HEK293 (cell line): ENCODE measurements at regions not wholly inside any gene's neighbourhood (a gene's known extent, or its start where the extent isn't known, plus 50 kb on each side); places are given as distances from the start of the nearest gene placed in this dataset.

Source experiments
- CTCF ChIA-PET: fragments of 350-600 bp; formaldehyde crosslinking; extraction: SDS; loops from one replicate; lab custom pipeline; 2021; ENCODE audit warnings: antibody characterized with exemption; lab: Yijun Ruan, JAX
- POLR2A ChIA-PET: fragments of 300-600 bp; formaldehyde crosslinking; extraction: SDS; loops from one replicate; lab custom pipeline; 2020; ENCODE audit warnings: antibody characterized with exemption, inconsistent platforms; lab: Yijun Ruan, JAX
- H3K27ac ChIP-seq: fragments of 200-500 bp; sonication (Bioruptor generic); 2 replicates; pipeline ENCODE4 v1.5.1; 2014; ENCODE audit warnings: low read depth, low read length, control low read depth, inconsistent platforms; ENCODE audit errors: extremely low read depth
- H3K36me3 ChIP-seq, 2 experiments: fragments of 200-500 bp in 1 of 2; sonication (Bioruptor generic) in 1 of 2; 1 replicate in 1 of 2; 2 replicates in 1 of 2; pipeline ENCODE4 v1.5.1; 2014 to 2017; ENCODE audit warnings: inconsistent platforms in 2 of 2, low read length in 2 of 2; ENCODE audit not compliant: control insufficient read depth in 2 of 2, insufficient read depth in 1 of 2
- H3K4me1 ChIP-seq: fragments of 200-500 bp; sonication (Bioruptor generic); 2 replicates; pipeline ENCODE4 v1.5.1; 2014; ENCODE audit warnings: mild to moderate bottlenecking, low read length, inconsistent platforms; ENCODE audit not compliant: control insufficient read depth, insufficient read depth
- H3K4me3 ChIP-seq: 2 replicates; pipeline ENCODE4 v1.5.1; 2011; ENCODE audit warnings: low read depth, mild to moderate bottlenecking, control low read depth, low read length, moderate library complexity
- H3K9me3 ChIP-seq: fragments of 200-500 bp; sonication (Bioruptor generic); 2 replicates; pipeline ENCODE4 v1.5.1; 2014; ENCODE audit warnings: low read depth, low read length, inconsistent platforms; ENCODE audit not compliant: control insufficient read depth, insufficient read depth
- HOXC10 ChIP-seq: sonication (generic); formaldehyde crosslinking; IDR thresholded peaks from 2 replicates; pipeline ENCODE4 v1.8.1; 2023; ENCODE audit warnings: mild to moderate bottlenecking, missing genetic modification reagents
- IKZF3 ChIP-seq: fragments of 450-650 bp; IDR thresholded peaks from 2 replicates; pipeline ENCODE4 v1.5.0; 2018; ENCODE audit warnings: missing biosample characterization, mild to moderate bottlenecking, missing genetic modification characterization, moderate library complexity
- KLF10 ChIP-seq: fragments of 450-650 bp; IDR thresholded peaks from 2 replicates; pipeline ENCODE4 v1.5.1; 2018; ENCODE audit warnings: missing biosample characterization, mild to moderate bottlenecking, missing genetic modification characterization
- ZNF221 ChIP-seq: fragments of 450-650 bp; formaldehyde crosslinking; IDR thresholded peaks from 2 replicates; pipeline ENCODE4 v1.5.1; 2017; ENCODE audit warnings: missing biosample characterization, missing genetic modification characterization, borderline replicate concordance
- ZNF23 ChIP-seq: fragments of 450-650 bp; formaldehyde crosslinking; IDR thresholded peaks from 2 replicates; pipeline ENCODE4 v1.5.1; 2016; ENCODE audit warnings: missing biosample characterization, missing genetic modification characterization, borderline replicate concordance
- ZNF585B ChIP-seq: fragments of 450-650 bp; formaldehyde crosslinking; IDR thresholded peaks from 2 replicates; pipeline ENCODE4 v1.5.1; 2016; ENCODE audit warnings: missing biosample characterization, missing genetic modification characterization
- TF ChIP-seq, protein P1 (sequence below): fragments of 450-650 bp; formaldehyde crosslinking; IDR thresholded peaks from 2 replicates; pipeline ENCODE4 v1.5.1; 2016; ENCODE audit warnings: missing biosample characterization, missing genetic modification characterization
- TF ChIP-seq, protein P2 (sequence below): fragments of 450-650 bp; formaldehyde crosslinking; IDR thresholded peaks from 2 replicates; pipeline ENCODE4 v1.5.1; 2017; ENCODE audit warnings: missing biosample characterization, missing genetic modification characterization
- TF ChIP-seq, protein P3 (sequence below): fragments of 450-650 bp; formaldehyde crosslinking; IDR thresholded peaks from 2 replicates; pipeline ENCODE4 v1.5.1; 2016; ENCODE audit warnings: missing biosample characterization, missing genetic modification characterization
- TF ChIP-seq, protein P4 (sequence below): fragments of 450-650 bp; formaldehyde crosslinking; IDR thresholded peaks from 2 replicates; pipeline ENCODE4 v1.5.1; 2016; ENCODE audit warnings: missing biosample characterization, missing genetic modification characterization
- TF ChIP-seq, protein P5 (sequence below): fragments of 450-650 bp; formaldehyde crosslinking; conservative IDR thresholded peaks from 2 replicates; pipeline ENCODE4 v1.5.1; 2016; ENCODE audit warnings: low read depth, missing biosample characterization, missing genetic modification characterization

DNA sequence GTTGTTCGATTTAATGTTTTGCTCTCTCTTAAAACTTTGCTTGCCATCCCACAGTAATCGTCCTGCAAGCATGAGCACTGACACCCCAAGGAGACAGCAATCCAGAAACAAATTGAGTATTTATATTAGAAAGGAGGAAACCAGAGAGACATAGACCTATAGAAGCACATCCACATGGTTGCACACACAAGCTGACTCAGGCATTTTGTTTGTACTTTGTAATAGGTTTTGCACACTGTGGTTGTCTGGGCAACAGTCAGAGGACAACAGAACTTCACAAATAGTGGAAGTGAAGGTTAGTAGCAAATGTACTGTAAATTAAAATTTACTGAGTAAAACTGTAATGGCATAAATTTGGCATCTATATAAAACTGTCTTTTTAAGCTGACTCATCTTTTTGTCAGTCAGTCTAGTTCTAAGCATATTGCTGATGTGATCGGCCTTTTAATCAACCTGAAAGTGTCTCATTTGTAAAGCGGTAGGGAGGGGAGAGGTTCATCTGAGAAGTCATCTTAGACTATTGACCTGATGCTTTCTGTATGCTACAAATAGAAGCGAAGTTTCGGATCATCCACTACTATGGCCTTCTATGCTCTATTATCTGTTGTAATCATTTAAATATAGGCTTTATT, 1624.7 kb downstream of the ARAP2 start (continued):
- TF ChIP-seq, protein P1, sequence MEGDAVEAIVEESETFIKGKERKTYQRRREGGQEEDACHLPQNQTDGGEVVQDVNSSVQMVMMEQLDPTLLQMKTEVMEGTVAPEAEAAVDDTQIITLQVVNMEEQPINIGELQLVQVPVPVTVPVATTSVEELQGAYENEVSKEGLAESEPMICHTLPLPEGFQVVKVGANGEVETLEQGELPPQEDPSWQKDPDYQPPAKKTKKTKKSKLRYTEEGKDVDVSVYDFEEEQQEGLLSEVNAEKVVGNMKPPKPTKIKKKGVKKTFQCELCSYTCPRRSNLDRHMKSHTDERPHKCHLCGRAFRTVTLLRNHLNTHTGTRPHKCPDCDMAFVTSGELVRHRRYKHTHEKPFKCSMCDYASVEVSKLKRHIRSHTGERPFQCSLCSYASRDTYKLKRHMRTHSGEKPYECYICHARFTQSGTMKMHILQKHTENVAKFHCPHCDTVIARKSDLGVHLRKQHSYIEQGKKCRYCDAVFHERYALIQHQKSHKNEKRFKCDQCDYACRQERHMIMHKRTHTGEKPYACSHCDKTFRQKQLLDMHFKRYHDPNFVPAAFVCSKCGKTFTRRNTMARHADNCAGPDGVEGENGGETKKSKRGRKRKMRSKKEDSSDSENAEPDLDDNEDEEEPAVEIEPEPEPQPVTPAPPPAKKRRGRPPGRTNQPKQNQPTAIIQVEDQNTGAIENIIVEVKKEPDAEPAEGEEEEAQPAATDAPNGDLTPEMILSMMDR (tag by site-specific recombination): no peak
- TF ChIP-seq KLF10 (tag by site-specific recombination) (no peak), ZNF23 (tag by site-specific recombination) (no peak)

DNA sequence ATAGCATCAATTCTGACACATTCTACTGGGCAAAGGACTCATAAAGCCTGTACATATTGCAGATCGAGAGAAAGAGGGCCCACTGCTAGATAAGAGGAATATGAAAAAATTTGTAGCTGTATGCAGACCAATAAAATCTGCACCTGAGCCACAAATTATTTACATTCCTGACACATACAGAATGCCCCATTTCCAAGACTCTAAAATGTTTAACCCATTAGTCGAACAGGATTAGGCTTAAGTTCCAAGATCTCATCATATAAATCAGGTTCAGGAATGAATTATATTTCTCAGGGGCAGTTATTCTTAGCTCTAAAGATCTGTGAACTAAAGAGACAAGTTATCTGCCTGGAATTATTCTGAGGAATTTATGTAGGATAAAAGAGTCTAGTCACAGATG, 1615.8 kb downstream of the ARAP2 start:
- H3K36me3 ChIP-seq: no peaks in the 10 kb centered on the region
- H3K27ac ChIP-seq: no peak overlapping the region
- POLR2A ChIA-PET: no interaction called here
- H3K4me1 ChIP-seq: no peaks in the 10 kb centered on the region
- CTCF ChIA-PET: interaction anchor here (1.2 kb wide), 1 partner anchor 92 kb away, joined by 3 read pairs; no protein-coding TSS in a partner anchor
- no peak for TF ChIP-seq HOXC10
- TF ChIP-seq, protein P2, sequence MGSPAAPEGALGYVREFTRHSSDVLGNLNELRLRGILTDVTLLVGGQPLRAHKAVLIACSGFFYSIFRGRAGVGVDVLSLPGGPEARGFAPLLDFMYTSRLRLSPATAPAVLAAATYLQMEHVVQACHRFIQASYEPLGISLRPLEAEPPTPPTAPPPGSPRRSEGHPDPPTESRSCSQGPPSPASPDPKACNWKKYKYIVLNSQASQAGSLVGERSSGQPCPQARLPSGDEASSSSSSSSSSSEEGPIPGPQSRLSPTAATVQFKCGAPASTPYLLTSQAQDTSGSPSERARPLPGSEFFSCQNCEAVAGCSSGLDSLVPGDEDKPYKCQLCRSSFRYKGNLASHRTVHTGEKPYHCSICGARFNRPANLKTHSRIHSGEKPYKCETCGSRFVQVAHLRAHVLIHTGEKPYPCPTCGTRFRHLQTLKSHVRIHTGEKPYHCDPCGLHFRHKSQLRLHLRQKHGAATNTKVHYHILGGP (tag by site-specific recombination): no peak
- no peak for TF ChIP-seq ZNF221 (tag by site-specific recombination)
- no peak for TF ChIP-seq IKZF3 (tag by site-specific recombination)
- no peak for TF ChIP-seq ZNF585B (tag by site-specific recombination)
- TF ChIP-seq, protein P1 (tag by site-specific recombination): no peak
- TF ChIP-seq, protein P3, sequence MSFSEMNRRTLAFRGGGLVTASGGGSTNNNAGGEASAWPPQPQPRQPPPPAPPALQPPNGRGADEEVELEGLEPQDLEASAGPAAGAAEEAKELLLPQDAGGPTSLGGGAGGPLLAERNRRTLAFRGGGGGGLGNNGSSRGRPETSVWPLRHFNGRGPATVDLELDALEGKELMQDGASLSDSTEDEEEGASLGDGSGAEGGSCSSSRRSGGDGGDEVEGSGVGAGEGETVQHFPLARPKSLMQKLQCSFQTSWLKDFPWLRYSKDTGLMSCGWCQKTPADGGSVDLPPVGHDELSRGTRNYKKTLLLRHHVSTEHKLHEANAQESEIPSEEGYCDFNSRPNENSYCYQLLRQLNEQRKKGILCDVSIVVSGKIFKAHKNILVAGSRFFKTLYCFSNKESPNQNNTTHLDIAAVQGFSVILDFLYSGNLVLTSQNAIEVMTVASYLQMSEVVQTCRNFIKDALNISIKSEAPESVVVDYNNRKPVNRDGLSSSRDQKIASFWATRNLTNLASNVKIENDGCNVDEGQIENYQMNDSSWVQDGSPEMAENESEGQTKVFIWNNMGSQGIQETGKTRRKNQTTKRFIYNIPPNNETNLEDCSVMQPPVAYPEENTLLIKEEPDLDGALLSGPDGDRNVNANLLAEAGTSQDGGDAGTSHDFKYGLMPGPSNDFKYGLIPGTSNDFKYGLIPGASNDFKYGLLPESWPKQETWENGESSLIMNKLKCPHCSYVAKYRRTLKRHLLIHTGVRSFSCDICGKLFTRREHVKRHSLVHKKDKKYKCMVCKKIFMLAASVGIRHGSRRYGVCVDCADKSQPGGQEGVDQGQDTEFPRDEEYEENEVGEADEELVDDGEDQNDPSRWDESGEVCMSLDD: no peak
- TF ChIP-seq, protein P4, sequence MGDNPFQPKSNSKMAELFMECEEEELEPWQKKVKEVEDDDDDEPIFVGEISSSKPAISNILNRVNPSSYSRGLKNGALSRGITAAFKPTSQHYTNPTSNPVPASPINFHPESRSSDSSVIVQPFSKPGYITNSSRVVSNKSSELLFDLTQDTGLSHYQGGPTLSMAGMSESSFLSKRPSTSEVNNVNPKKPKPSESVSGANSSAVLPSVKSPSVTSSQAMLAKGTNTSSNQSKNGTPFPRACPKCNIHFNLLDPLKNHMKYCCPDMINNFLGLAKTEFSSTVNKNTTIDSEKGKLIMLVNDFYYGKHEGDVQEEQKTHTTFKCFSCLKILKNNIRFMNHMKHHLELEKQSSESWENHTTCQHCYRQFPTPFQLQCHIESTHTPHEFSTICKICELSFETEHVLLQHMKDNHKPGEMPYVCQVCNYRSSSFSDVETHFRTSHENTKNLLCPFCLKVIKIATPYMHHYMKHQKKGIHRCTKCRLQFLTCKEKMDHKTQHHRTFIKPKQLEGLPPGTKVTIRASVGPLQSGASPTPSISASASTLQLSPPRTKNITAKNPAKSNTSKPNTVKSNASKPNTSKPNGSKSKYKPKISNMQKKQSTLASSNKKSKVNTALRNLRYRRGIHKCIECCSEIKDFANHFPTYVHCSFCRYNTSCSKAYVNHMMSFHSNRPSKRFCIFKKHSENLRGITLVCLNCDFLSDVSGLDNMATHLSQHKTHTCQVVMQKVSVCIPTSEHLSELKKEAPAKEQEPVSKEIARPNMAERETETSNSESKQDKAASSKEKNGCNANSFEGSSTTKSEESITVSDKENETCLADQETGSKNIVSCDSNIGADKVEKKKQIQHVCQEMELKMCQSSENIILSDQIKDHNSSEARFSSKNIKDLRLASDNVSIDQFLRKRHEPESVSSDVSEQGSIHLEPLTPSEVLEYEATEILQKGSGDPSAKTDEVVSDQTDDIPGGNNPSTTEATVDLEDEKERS: no peak
- TF ChIP-seq, protein P5, sequence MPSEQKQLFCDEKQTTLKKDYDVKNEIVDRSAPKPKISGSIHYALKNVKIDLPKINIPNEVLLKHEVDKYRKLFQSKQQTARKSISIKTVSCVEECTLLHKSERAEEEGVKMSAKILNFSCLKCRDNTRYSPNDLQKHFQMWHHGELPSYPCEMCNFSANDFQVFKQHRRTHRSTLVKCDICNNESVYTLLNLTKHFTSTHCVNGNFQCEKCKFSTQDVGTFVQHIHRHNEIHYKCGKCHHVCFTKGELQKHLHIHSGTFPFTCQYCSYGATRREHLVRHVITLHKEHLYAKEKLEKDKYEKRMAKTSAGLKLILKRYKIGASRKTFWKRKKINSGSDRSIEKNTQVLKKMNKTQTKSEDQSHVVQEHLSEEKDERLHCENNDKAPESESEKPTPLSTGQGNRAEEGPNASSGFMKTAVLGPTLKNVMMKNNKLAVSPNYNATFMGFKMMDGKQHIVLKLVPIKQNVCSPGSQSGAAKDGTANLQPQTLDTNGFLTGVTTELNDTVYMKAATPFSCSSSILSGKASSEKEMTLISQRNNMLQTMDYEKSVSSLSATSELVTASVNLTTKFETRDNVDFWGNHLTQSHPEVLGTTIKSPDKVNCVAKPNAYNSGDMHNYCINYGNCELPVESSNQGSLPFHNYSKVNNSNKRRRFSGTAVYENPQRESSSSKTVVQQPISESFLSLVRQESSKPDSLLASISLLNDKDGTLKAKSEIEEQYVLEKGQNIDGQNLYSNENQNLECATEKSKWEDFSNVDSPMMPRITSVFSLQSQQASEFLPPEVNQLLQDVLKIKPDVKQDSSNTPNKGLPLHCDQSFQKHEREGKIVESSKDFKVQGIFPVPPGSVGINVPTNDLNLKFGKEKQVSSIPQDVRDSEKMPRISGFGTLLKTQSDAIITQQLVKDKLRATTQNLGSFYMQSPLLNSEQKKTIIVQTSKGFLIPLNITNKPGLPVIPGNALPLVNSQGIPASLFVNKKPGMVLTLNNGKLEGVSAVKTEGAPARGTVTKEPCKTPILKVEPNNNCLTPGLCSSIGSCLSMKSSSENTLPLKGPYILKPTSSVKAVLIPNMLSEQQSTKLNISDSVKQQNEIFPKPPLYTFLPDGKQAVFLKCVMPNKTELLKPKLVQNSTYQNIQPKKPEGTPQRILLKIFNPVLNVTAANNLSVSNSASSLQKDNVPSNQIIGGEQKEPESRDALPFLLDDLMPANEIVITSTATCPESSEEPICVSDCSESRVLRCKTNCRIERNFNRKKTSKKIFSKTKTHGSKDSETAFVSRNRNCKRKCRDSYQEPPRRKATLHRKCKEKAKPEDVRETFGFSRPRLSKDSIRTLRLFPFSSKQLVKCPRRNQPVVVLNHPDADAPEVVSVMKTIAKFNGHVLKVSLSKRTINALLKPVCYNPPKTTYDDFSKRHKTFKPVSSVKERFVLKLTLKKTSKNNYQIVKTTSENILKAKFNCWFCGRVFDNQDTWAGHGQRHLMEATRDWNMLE (tag by site-specific recombination): no peak
- H3K9me3 ChIP-seq: no peaks in the 10 kb centered on the region
- no peak overlapping the region for H3K4me3 ChIP-seq
